ENCODE measurements at regions not wholly inside any gene's neighbourhood (a gene's known extent, or its start where the extent isn't known, plus 50 kb on each side); places are given as distances from the start of the nearest gene placed in this dataset.
A peak's percentile ranks its signal among the peaks of the same experiment; 100 is the strongest.

DNA sequence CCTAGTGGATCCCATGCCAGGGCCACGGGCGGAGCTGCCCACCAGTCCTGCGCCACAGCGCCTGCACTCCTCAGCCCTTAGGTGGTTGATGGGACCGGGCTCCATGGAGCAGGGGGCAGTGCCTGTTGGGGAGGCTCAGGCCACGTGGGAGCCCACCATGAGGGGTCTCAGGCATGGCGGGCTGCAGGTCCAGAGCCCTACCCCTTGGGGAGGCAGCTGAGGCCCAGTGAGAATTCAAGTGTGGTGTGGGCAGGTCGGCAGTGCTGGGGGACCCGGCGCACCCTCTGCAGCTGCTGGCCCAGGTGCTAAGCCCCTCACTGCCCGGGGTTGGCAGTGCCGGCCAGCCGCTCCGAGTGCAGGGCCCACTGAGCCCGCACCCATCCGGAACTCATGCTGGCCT lies 139.8 kb upstream of the LYZL2 start:
- no peak overlapping the region for H3K4me3 ChIP-seq (ENCODE audit: low read depth, low read length)
- DNase-seq (ENCODE audit: low read depth, low spot score), result no peak
- in situ Hi-C loops (cut with HindIII; ENCODE audit: low sequenced_read_pairs), result no loop called here
- no peak for TF ChIP-seq CTCF (IDR thresholded peaks at IDR 0.05; ENCODE audit: low read depth, low read length)

DNA sequence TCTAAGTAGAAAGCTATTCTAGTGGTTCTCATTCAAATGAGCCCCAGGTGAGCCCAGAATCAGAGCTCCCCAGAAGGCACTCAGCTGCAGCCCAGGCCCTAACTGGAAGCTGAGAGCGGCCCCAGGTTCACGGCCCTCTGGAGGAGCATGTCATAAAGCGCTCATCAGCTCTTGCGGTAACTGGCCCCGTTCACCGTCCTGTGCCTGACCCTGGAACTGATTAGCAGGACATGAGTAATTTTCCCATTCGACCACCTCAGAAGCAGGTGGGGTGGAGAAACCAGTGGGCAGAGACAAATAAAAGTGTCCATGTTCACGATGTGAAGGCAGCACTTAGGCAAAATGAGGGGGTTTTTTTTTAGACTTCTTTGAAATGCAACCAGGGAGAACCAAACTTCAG lies 136.1 kb upstream of the LYZL2 start:
- no peak overlapping the region for H3K4me3 ChIP-seq (ENCODE audit: low read depth, low read length)
- in situ Hi-C loops (cut with HindIII; ENCODE audit: low sequenced_read_pairs), result no loop called here
- DNase-seq (ENCODE audit: low read depth, low spot score), result no peak
- TF ChIP-seq CTCF (IDR thresholded peaks at IDR 0.05; ENCODE audit: low read depth, low read length), result no peak

GRCh38 chr10:30765022-30765615 lies 135.6 kb upstream of the LYZL2 start:
- H3K4me3 ChIP-seq (ENCODE audit: low read depth, low read length), result no peak overlapping the region
- DNase-seq (ENCODE audit: low read depth, low spot score), result no peak
- in situ Hi-C loops (cut with HindIII; ENCODE audit: low sequenced_read_pairs), result no loop called here
- TF ChIP-seq CTCF (IDR thresholded peaks at IDR 0.05; ENCODE audit: low read depth, low read length), result no peak

DNA sequence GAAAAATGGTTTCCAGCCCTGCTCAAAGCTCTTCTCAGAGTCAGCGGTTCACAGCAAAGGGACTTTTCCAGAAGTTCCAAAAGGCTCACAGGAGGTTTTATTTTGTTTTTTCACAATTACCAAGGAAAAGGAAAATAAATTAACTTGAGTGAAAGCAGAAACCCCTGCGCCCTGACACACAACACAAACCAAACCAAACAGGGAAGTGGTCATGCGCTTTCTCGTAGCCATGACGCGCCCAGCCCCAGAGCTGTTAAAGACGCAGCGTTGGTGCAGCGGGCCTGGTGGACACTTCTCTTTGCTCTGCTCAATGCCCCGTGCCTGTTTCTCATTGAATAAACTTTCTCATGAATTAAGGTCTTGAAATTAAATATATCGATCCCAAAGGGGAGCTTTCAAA lies 134.4 kb upstream of the LYZL2 start:
- in situ Hi-C loops (cut with HindIII; ENCODE audit: low sequenced_read_pairs), result no loop called here
- no peak for TF ChIP-seq CTCF (IDR thresholded peaks at IDR 0.05; ENCODE audit: low read depth, low read length)
- no peak overlapping the region for H3K4me3 ChIP-seq (ENCODE audit: low read depth, low read length)
- no peak for DNase-seq (ENCODE audit: low read depth, low spot score)

DNA sequence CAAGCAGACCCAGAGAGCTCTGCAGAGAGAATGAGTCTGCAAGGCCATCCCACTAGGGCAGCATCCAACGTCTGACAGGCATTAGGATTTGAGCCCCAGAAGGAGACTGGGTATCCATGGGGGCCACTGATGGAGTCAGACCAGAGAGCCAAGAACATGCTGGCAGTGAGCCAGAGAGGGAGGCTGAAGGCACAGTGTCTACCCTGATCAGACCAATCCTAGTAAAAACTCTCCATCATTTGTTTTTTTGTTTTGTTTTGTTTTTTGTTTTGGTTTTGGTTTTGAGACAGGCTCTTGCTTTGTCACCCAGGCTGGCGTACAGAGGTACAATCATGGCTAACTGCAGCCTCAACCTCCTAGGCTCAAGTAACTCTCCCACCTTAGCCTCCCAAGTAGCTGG lies 133.1 kb upstream of the LYZL2 start:
- no peak for TF ChIP-seq CTCF (IDR thresholded peaks at IDR 0.05; ENCODE audit: low read depth, low read length)
- in situ Hi-C loops (cut with HindIII; ENCODE audit: low sequenced_read_pairs), result no loop called here
- DNase-seq (ENCODE audit: low read depth, low spot score), result no peak
- H3K4me3 ChIP-seq (ENCODE audit: low read depth, low read length), result no peak overlapping the region

GRCh38 chr10:30759423-30759822 lies 129.9 kb upstream of the LYZL2 start:
- no peak for TF ChIP-seq CTCF (IDR thresholded peaks at IDR 0.05; ENCODE audit: low read depth, low read length)
- in situ Hi-C loops (cut with HindIII; ENCODE audit: low sequenced_read_pairs), result no loop called here
- H3K4me3 ChIP-seq (ENCODE audit: low read depth, low read length), result no peak overlapping the region
- DNase-seq (ENCODE audit: low read depth, low spot score), result peak; percentile 63

GRCh38 chr10:30758338-30758737 lies 128.8 kb upstream of the LYZL2 start:
- in situ Hi-C loops (cut with HindIII; ENCODE audit: low sequenced_read_pairs), result no loop called here
- no peak overlapping the region for H3K4me3 ChIP-seq (ENCODE audit: low read depth, low read length)
- DNase-seq (ENCODE audit: low read depth, low spot score), result no peak
- no peak for TF ChIP-seq CTCF (IDR thresholded peaks at IDR 0.05; ENCODE audit: low read depth, low read length)

Measured in astrocyte of the spinal cord (primary cell).